GM20431 (cell line): ENCODE measurements at regions not wholly inside any gene's neighbourhood (a gene's known extent, or its start where the extent isn't known, plus 50 kb on each side); places are given as distances from the start of the nearest gene placed in this dataset.

ENCODE experiments used
- in situ Hi-C: fragments of 300-500 bp; cut with MseI, MboI; formaldehyde crosslinking; loops from one replicate; pipeline ENCODE4 v1.15.0; 2020; ENCODE audit warnings: low sequenced_read_pairs; ENCODE audit not compliant: unreplicated experiment

- in situ Hi-C loops: no loop called here
These were observed 591.3 kb upstream of the NOX3 start for GRCh38 chr6:156046841-156047449.

GRCh38 chr6:156046268-156046665 lies 590.6 kb upstream of the NOX3 start:
- in situ Hi-C loops: no loop called here

GRCh38 chr6:156045401-156046267 lies 590.0 kb upstream of the NOX3 start:
- in situ Hi-C loops: no loop called here

GRCh38 chr6:156033598-156033997 lies 578.0 kb upstream of the NOX3 start:
- in situ Hi-C loops: no loop called here

GRCh38 chr6:156031516-156031915 lies 575.9 kb upstream of the NOX3 start:
- in situ Hi-C loops: no loop called here

GRCh38 chr6:156030053-156030452 lies 574.4 kb upstream of the NOX3 start:
- in situ Hi-C loops: no loop called here

GRCh38 chr6:156029286-156029985 lies 573.8 kb upstream of the NOX3 start:
- in situ Hi-C loops: no loop called here

- in situ Hi-C loops: no loop called here
These were observed 572.9 kb upstream of the NOX3 start for GRCh38 chr6:156028335-156029131.

- in situ Hi-C loops: no loop called here
These were observed 571.6 kb upstream of the NOX3 start for GRCh38 chr6:156027248-156027626.

GRCh38 chr6:156026486-156027247 lies 571.0 kb upstream of the NOX3 start:
- in situ Hi-C loops: no loop called here

- in situ Hi-C loops: no loop called here
These were observed 568.7 kb upstream of the NOX3 start for GRCh38 chr6:156024339-156024738.

GRCh38 chr6:156021746-156022396 lies 566.2 kb upstream of the NOX3 start:
- in situ Hi-C loops: no loop called here

- in situ Hi-C loops: no loop called here
These were observed 562.2 kb upstream of the NOX3 start for GRCh38 chr6:156017838-156018237.

- in situ Hi-C loops: no loop called here
These were observed 560.7 kb upstream of the NOX3 start for GRCh38 chr6:156016186-156016976.

- in situ Hi-C loops: no loop called here
These were observed 557.5 kb upstream of the NOX3 start for GRCh38 chr6:156013155-156013554.

- in situ Hi-C loops: no loop called here
These were observed 554.0 kb upstream of the NOX3 start for GRCh38 chr6:156009656-156010055.

GRCh38 chr6:156004796-156005195 lies 549.2 kb upstream of the NOX3 start:
- in situ Hi-C loops: no loop called here

- in situ Hi-C loops: no loop called here
These were observed 540.5 kb upstream of the NOX3 start for GRCh38 chr6:155996151-155996550.
